ENCODE measurements at regions not wholly inside any gene's neighbourhood (a gene's known extent, or its start where the extent isn't known, plus 50 kb on each side); places are given as distances from the start of the nearest gene placed in this dataset.
A peak's percentile ranks its signal among the peaks of the same experiment; 100 is the strongest.

DNA sequence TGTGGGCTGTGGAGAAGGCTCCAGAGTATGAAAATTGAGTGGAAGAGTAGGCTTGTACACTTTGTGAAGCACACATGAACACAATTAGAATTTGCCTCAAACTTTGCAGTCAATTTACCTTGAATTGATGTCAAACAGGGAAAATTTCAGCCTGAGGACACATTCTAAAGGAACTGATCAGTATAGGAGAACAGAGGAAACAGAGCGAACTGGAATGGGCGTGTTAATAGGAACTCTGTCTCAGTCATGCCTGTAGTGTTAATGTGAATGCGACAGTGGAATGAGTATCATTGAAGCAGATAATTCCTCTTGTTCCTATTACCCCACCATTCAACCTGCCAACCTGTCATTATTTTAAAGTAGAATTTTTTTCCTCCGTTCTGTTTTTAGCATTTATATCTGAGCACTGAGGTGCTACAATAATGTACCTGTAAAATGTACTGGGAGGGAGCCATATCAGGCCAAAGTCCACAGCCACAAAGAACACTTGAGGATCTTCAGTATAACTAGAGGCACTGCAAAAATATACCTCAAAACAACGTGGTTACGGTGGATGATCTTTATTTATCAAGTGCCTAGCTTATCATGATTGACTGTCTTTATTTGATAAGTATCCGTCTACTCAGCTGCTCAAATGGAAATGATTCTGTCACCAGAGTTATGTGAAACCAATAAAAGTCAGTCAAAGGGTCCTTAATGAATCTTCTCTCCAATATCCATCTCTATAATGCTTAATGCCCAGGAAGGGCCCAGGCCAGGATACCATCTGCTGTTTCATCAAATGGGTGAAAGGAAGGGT is 125.3 kb upstream of the STMND1 start:
- DNase-seq (ENCODE audit: low read depth in 3 of 3): no peak

DNA sequence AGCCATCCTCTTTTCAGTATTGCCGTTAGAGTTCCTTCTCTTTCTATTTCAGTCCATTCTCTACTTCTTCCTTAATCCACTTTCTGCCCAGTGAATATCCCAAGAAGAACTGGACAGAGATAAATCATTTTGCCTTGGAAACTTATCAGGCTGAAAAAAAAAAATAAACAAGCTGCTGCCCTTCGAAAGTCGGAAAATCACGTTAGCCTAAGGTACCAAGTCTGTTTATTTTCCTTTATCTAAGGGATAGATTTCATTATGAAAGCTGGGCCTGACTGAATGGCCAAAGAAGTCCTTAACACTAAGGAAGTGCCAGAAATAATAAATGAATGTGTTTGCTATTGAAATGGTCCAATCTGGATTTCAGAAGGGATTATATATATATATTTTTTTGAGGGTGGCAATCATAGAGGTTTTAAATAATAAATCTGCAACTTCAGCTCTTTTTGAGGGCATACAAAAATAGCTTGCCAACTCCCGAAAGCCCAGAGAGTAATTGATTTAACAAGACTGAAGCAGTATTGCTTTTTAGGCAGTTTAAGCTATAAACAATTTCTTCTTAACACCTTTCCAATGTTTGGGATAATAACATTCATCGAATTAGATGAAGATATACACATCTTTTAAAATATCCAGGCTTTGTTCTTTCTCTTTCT is 127.0 kb upstream of the STMND1 start:
- DNase-seq (ENCODE audit: low read depth in 3 of 3): no peak

DNA sequence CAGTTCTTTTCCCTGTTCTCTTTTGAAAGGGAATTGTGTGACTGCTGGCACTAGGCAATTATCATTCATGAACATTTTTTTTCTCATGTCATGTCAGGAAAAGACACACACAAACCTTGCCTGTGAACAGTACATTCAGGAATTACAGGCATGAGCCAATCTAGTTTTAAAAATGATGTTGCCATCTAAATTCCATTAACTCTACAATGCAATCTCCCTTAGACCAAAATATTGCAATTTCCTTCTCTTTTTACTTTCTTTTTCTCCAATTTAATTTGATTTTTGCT is 127.5 kb upstream of the STMND1 start:
- DNase-seq (ENCODE audit: low read depth in 3 of 3): no peak

DNA sequence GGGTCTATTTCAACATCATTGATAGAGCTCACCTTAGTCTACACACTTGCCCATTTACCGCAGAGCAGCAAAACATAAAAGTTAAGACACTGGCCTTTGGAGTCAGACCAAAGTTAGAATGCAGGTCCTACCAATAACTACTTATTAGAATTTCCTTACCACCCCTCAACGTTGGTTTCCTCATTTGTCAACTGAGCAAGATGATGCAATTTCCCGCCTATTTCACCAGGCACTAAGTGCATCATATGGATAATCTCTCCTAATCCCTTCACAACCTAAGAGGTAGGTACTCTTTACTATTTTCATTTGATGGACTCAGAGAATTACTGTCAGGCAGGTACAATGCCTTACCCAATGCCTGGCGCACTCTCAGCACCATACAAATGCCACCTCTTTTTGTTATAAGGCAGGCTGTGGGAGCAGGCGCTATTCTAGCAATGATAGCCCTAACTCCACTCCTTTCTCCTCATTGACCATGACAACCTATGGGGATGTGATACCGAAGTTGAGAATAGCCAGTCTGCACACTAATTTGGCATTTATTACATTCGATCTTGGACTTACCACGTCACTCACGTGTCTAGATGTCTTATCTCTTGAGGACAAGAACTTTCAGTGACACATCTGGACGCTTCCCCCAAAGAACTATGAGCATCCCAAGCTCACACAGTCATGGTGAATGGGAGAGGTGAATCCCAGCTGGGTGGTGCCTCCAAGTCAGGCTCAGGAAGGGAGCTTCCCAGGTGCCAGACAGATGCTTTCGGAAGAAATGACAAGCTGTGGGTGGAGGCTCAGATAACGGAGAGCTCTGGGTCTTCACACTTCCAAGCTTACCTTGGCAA is 128.1 kb upstream of the STMND1 start:
- no peak for DNase-seq (ENCODE audit: low read depth in 3 of 3)

DNA sequence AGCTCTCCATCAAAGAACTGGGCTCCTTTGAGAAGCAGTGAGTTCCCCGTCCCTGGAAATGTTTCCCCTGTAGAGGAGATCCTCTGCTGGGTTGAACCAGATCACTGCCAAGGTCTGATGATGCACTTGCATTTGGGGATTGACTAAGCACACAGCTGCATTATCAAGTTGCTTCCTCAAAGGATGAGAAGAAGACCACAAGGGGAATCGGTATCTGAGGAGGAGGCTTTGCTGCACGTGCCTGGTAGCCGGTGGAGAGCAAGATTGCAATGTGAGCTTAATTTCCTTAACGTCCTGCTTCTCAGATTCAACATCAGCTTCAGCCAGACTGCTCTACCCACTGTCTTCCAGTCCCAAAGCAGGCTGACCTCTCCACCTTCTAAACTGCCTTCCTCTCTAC is 128.8 kb upstream of the STMND1 start:
- DNase-seq (ENCODE audit: low read depth in 3 of 3): no peak

DNA sequence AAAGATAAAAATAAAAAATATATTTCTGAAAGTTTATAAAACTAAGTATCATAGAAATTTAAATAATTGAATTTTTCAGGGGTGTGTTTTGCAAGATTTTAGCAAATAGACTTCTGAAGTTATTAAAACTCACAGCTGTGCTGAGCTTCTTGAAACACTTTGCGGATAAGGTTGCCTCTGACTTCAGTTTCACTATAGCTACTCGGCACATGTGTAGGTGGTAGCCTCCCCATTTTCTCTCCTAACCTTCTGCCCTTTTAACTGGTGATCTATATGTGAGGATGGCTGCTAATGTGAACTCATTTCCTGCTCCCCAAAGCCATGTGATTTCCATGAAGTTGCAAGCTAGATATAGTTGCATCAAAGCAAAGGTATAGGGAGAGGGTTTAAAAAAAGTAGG is 129.3 kb upstream of the STMND1 start:
- DNase-seq (ENCODE audit: low read depth in 3 of 3): no peak

DNA sequence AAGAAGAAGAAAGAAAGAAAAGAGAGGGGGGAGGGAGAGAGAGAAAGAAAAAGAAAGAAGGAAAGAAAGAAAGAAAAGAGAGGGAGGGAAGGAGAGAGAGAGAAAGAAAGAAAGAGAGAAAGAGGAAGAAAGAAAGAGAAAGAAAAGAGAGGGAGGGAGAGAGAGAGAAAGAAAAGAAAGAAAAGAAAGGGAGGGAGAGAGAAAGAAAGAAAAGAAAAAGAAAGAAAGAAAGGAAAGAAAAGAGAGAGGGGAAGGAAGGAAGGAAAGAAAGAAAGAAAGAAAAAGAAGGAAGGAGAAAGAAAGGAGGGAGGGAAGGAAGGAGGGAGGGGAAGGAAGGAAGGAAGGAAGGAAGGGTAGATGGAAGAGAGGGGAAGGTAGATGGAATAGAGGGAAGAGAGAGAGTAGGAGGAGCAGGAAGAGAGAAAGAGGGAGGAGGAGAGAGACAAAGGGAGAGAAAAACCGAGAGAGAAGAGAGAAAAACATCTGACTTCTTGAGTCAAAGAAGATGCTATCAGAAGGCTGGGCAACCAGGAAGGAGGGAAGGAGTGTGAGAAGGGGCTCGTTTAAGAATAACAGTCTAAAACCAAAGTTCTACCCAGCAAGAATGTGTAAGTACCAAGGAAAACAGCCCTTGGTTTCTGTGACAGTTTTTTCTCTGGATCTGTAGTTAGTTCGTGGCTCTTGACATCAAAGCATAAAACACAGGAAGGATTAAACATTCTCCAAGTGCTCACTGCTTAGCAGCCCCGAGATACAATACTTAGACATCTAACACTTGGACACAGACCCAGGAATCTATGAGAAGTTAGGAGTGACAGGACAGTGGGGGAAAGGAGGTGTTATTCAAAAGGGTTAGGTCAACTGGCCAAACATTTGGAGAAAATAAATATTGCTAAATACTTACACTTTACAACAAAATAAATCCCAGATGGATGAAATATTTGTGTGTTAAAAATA is 131.9 kb upstream of the STMND1 start:
- no peak for DNase-seq (ENCODE audit: low read depth in 3 of 3)

DNA sequence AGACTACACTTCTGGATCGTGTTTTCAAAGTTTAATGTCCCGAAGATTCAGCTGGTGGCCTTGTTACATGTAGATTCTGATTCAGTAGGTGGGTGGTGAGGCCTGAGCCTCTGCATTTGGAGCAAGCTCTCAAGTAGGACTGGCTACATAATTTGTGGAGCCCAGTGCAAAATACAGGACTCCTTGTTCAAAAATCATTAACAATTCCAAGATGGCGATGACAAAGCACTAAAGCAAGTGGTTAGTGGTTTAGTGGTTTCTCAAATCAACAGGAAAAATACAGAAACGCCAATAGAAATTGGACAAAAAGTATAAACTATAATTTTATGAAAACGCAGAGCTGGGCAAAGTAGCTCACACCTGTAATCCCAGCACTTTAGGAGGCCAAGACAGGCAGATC is 133.7 kb upstream of the STMND1 start:
- DNase-seq (ENCODE audit: low read depth in 3 of 3): no peak

DNA sequence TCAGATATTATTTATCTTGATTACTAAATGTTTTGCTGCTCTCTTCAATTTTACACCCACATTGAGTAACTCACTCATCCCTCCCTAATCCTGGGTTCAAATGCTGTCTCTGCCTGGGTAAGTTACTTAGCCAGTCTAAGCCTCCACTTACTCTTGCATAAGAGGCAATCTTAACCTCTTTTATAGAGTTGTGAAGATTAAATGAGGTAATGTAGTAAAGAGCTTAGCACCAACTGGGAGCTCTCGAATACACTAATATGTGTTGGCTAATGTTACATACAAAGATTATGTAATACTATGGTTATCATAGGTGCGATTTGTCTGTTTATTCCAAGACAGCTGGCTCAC is 134.4 kb upstream of the STMND1 start:
- no peak for DNase-seq (ENCODE audit: low read depth in 3 of 3)

DNA sequence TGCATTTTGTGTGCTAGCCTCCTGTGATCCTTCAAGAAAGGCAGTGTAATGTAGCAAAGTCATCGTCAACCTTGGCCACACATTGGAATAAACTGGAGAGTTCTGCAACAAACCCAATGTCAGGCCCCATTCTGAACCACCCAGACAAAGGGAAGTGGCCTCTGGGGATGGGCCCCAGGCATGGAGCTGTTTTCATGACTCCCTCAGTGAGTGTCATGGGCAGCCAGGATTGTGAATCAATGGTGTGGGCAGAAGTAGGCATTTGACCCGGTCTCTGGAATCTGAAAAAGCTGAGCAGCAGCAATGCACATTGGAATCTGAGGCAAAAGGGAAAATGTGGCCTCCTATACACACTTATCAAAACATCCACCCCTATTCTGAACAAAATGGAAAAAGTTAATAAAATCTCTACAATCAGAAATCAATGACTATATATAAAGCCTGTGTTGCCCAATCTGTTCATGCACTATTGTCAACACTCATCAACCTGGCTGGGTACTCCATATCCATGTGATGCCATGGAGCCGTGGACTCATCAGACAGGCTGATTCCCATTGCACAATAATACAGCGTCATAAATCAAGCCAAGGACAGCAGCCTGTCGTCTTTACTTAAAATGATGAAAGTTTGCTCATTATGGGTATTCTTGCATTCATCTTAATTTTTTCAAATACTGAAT is 134.9 kb upstream of the STMND1 start:
- no peak for DNase-seq (ENCODE audit: low read depth in 3 of 3)

DNA sequence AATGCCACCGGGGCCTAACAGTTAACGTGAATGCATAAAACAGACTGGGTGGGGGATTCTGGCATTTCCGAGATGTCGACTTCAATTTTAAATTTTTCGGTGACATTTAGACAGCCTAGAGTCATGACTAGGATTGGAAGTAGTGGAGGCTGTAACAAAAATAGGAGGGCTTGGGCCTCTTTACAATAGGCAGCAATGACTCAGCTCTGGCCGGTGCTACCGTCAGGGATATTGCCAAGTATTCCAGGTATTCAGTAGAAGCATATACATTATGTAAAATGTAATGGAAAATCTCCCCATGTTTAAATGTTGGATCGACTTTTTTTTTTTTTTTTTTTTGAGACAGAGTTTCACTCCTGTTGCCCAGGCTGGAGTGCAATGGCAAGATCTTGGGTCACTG is 136.2 kb upstream of the STMND1 start:
- DNase-seq (ENCODE audit: low read depth in 3 of 3): no peak

DNA sequence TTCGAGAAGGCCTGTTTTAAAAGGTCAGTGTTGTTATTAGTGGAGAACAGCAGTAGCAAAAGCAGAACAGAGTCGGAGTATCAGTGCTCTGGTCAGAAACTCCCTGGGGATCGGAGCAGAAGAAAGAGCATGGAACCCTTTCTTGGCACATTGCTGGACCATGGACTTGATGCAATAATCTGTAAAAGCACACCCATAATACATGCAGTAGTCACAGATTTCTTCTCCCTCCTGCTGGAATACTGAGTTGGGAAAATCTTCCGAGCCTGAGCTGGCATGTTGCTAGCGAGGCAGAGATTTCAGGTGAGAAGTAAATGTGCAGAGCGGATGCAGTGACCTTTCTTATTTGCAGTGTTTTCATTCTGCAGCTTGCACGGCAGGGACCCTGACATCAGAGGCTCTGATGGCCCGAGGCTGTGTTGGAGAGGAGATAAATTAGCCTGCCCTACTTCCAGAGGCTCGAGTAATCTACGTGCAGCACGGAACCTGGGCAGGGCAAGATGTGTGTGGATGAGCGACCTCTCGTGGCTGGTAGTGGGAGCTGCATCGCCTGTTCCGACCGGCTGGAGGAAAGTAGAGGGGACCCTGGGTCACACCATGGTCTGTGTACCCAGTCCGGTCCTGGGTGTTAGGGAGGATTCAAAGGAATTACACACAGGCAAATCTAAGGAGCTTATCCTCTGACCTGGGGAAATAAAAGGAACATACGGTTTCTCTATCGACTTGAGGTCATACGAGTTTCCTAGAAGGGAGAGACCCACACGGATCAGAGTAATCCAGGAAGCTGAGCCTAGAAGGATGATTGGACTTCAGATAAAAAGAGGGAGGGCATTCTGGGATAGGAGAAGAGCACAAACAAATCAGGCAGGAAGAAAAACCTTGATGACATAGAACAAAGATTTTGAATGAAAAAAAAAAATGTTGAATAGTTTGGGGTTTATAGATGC is 137.0 kb upstream of the STMND1 start:
- peak; percentile 18 to 25 (median 20) for DNase-seq (ENCODE audit: low read depth in 3 of 3)

DNA sequence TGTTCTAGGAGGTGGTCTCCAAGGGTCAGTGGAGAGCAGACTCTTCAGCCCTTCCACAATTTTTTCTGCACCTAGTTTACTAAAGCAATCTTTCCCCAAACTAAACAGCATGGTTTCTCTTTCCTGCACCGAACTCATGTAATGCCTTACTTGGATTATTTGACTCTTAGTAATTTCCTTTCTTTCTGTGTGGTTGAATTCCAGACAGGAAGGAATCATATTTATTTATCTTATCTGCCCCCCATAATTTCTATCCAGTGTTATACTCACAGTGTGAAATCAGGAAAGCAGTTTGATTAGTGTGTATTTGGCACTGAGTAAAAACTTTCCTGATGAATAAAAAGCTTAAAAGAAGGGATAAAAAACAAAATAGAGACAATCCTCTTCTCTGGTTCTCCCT is 140.3 kb upstream of the STMND1 start:
- no peak for DNase-seq (ENCODE audit: low read depth in 3 of 3)

DNA sequence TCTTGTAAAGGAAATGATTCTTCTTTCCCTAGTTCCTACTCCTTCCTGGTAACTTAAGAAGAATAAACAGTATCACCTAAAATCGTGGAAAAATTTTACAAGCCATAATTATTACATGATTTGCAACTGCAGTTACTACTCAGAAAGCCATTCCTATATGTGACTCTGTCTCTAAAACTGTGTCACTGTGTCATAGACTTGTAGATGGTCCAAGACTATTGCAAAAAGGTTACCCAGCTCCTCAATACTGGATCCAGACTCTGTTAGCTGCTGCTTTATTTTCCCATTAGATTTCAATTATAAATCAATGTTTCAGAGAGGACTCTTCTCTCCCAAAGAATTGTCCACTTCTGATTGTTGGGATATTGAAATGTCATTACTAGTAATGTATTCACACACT is 142.1 kb upstream of the STMND1 start:
- DNase-seq (ENCODE audit: low read depth in 3 of 3): no peak

DNA sequence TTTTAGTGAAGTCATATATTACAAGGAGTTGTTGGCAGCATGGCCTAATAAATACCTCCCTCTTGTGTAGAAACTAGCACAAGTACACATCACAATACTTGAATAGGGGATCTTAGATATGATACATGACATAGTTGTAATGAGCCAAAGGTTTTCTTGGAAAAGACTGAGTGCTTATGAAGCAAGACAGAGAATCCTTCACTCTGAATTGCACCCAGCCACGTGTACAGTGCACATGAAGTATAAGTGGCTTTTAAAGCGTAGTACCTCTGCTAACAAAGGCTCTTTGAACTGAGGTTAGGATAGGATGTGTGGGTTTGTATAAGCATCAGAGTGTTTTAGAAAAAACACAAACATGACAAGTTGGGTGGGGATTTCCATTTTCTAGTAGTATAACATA is 145.5 kb upstream of the STMND1 start:
- no peak for DNase-seq (ENCODE audit: low read depth in 3 of 3)

DNA sequence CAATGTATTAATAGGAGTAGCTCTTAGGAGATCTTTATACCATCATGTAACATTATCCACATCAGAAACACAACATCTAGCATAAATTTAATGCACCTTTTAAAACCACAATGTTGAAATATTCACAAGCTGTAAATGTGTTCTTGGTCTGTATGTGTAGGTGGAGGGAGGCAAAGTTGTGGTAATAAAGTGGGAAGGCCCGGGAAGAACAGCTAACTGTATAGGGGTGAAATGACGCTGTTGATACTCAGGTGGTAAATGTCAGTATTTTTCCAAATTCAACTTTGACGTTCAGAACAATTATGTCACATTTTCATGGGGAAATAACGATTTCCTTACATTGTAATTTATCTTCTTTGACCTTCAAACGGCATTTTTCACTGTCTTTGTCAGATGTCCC is 146.0 kb upstream of the STMND1 start:
- no peak for DNase-seq (ENCODE audit: low read depth in 3 of 3)

DNA sequence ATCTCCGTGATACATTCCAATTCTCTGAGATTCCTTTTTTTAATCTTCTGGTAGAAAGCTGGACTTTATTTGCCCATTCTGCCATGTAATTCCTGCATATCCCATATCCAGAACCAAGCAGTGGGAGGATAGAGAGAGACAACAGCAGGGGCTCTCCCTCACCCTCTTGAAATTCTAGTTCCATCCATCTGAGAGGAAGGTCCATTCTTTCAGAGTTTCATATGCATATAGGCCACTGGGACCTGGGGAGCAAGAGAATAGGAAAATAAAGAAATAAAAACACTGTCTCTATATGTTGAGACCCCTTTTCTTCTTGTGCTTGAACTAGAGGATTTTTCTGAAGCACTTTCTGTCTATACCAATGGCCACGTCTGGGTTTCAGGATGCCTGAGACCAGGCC is 147.9 kb upstream of the STMND1 start:
- DNase-seq (ENCODE audit: low read depth in 3 of 3): no peak

DNA sequence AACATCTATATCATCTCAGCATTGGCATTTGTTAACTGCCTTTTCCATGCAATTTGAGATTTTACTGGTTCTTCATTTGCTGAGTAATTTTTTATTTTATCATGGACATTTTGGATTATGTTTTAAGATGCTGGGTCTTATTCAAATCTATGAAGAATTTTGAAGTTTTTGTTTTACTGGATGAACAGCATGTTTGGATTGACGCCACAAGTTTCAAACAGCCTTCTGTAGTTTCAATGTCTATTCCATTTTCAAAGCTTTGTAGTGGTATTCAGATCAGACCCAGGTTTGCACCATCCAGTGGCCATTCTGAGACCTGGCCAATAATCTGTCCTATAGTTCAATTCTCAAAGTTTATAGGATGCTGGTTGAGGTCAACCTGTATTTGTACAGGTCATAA is 148.4 kb upstream of the STMND1 start:
- no peak for DNase-seq (ENCODE audit: low read depth in 3 of 3)

DNA sequence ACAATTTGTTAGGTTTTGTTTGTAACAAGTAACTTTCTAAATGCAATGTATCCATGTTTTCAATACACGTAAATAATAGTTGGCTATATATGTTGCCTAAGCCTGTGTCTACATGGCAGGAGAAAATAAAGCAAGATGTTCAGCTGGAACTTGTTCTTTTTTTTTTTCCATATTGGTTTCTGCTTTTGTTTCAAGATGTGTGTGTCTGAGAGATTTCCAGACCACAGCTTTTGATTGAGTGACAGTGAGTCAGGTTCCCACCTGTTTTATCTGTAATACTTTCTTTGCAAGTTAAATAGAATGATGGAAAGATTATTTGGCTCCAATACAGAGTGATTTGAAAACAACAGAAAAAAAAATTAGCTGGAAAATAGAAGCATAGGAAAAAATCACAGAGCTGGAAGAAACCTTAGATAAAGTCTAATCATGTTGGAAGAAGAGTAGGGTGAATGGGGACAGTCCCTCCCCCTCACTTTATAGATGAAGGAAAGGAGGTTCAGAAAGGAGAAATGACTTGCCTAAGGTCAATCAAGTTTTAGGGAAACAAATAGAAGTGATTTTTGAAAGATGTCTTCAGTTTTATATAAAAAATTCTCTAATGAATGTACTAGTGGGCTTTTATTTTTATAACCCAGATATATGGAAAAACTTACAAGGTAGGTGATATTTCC is 150.9 kb upstream of the STMND1 start:
- no peak for DNase-seq (ENCODE audit: low read depth in 3 of 3)

DNA sequence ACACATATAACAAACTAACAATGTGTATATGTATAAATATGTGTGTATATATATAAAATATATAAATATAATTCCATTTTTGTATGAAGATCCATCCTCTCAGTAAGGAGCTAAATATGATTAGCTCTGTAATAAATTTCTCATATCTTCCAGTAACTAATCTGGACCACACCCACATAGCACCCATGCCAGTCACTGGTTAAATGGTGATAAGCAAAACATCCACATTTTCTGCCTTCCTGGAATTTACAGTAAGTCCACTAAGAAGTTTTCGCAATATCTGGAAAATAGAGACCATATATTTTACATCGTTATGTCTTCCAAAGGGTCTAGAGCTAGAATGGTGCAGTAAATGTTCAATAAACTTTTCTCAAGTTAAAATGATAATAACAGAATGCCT is 151.5 kb upstream of the STMND1 start:
- DNase-seq (ENCODE audit: low read depth in 3 of 3): no peak
